Vagina (tissue), 2 donors: ENCODE measurements at regions not wholly inside any gene's neighbourhood (a gene's known extent, or its start where the extent isn't known, plus 50 kb on each side); places are given as distances from the start of the nearest gene placed in this dataset.

ENCODE experiments used
- DNase-seq, 2 donors: peaks; one replicate each; pipeline ENCODE4 v3.0.0-alpha.2; 2017; ENCODE audit errors: extremely low spot score in 2 of 2
- H3K27ac ChIP-seq: fragments of 200-600 bp; sonication (generic); one replicate; pipeline ENCODE4 v1.5.1; 2019
- H3K27me3 ChIP-seq: fragments of 200-600 bp; sonication (generic); one replicate; pipeline ENCODE4 v1.5.1; 2019
- H3K36me3 ChIP-seq, 2 donors: fragments of 200-600 bp; sonication (generic); one replicate each; pipeline ENCODE4 v1.5.1; 2017 to 2019
- H3K4me1 ChIP-seq: fragments of 200-600 bp; sonication (generic); one replicate; pipeline ENCODE4 v1.5.1; 2019
- H3K4me3 ChIP-seq, 2 donors: fragments of 200-600 bp; sonication (generic); 1 replicate in 1 of 2; 2 replicates in 1 of 2; pipeline ENCODE4 v1.5.1; 2016 to 2019
- H3K9me3 ChIP-seq: fragments of 200-600 bp; sonication (generic); one replicate; pipeline ENCODE4 v1.5.1; 2019
- CTCF ChIP-seq, 3 experiments: fragments of 450-650 bp in 2 of 3; fragments of 200-600 bp in 1 of 3; sonication (generic) in 1 of 3; IDR thresholded peaks; one replicate each; pipeline ENCODE4 v1.5.1; 2017 to 2019; ENCODE audit warnings: antibody characterized with exemption in 3 of 3, mild to moderate bottlenecking in 2 of 3, moderate library complexity in 2 of 3
- POLR2A ChIP-seq, 2 donors: fragments of 450-650 bp; IDR thresholded peaks; one replicate each; pipeline ENCODE4 v1.6.1; 2017; ENCODE audit warnings: antibody characterized with exemption in 2 of 2, mild to moderate bottlenecking in 2 of 2, moderate library complexity in 2 of 2
- POLR2AphosphoS5 ChIP-seq, 2 donors: sonication (generic); formaldehyde crosslinking; IDR thresholded peaks; one replicate each; pipeline ENCODE4 v1.9.0; 2017; ENCODE audit warnings: antibody characterized with exemption in 2 of 2, mild to moderate bottlenecking in 2 of 2, low read depth in 1 of 2; ENCODE audit not compliant: insufficient read depth in 1 of 2
- intact Hi-C: fragments of 100-400 bp; cut with DNase I; formaldehyde crosslinking; loops from one replicate; pipeline ENCODE4 v1.15.1; 2023

GRCh38 chr11:110777775-110778174, 65.5 kb upstream of the ARHGAP20 start:
- DNase-seq = no peak
- no peaks in the 10 kb centered on the region for H3K27me3 ChIP-seq
- peaks cover 8% of the 10 kb centered on the region for H3K4me1 ChIP-seq
- H3K36me3 ChIP-seq = no peaks in the 10 kb centered on the region
- no peak overlapping the region for H3K4me3 ChIP-seq
- TF ChIP-seq POLR2AphosphoS5 (IDR thresholded peaks at IDR 0.05; ENCODE audit: insufficient read depth in 1 of 2, low read depth in 1 of 2) (peak in 1 of 2 donors; percentile 55), POLR2A (IDR thresholded peaks at IDR 0.05) (no peak)
- intact Hi-C loops = no loop called here
- H3K27ac ChIP-seq = no peak overlapping the region
- no peaks in the 10 kb centered on the region for H3K9me3 ChIP-seq

GRCh38 chr11:110776081-110776480, 63.8 kb upstream of the ARHGAP20 start:
- Histone ChIP-seq H3K4me1 (peaks cover 8% of the 10 kb centered on the region), H3K27me3 (no peaks in the 10 kb centered on the region), H3K27ac (no peak overlapping the region), H3K36me3 (no peaks in the 10 kb centered on the region), H3K4me3 (no peak overlapping the region), H3K9me3 (no peaks in the 10 kb centered on the region)
- no peak for DNase-seq
- intact Hi-C loops = no loop called here
- TF ChIP-seq POLR2A (IDR thresholded peaks at IDR 0.05) (no peak), POLR2AphosphoS5 (IDR thresholded peaks at IDR 0.05; ENCODE audit: insufficient read depth in 1 of 2, low read depth in 1 of 2) (no peak), CTCF (IDR thresholded peaks at IDR 0.05) (no peak)

GRCh38 chr11:110774138-110775014, 62.1 kb upstream of the ARHGAP20 start:
- Histone ChIP-seq H3K36me3 (no peaks in the 10 kb centered on the region), H3K4me1 (peaks cover 8% of the 10 kb centered on the region), H3K4me3 (no peak overlapping the region), H3K27me3 (no peaks in the 10 kb centered on the region), H3K27ac (no peak overlapping the region), H3K9me3 (no peaks in the 10 kb centered on the region)
- DNase-seq = no peak
- TF ChIP-seq POLR2AphosphoS5 (IDR thresholded peaks at IDR 0.05; ENCODE audit: insufficient read depth in 1 of 2, low read depth in 1 of 2) (no peak), CTCF (IDR thresholded peaks at IDR 0.05) (no peak), POLR2A (IDR thresholded peaks at IDR 0.05) (no peak)
- intact Hi-C loops = no loop called here

GRCh38 chr11:110773442-110773841, 61.2 kb upstream of the ARHGAP20 start:
- Histone ChIP-seq H3K9me3 (no peaks in the 10 kb centered on the region), H3K36me3 (no peaks in the 10 kb centered on the region), H3K27ac (no peak overlapping the region), H3K4me1 (peaks cover 8% of the 10 kb centered on the region), H3K27me3 (no peaks in the 10 kb centered on the region), H3K4me3 (no peak overlapping the region)
- TF ChIP-seq CTCF (IDR thresholded peaks at IDR 0.05) = no peak
- no peak for TF ChIP-seq POLR2A (IDR thresholded peaks at IDR 0.05)
- TF ChIP-seq POLR2AphosphoS5 (IDR thresholded peaks at IDR 0.05; ENCODE audit: insufficient read depth in 1 of 2, low read depth in 1 of 2) = no peak
- no peak for DNase-seq
- intact Hi-C loops = no loop called here

GRCh38 chr11:110772863-110773262, 60.6 kb upstream of the ARHGAP20 start:
- TF ChIP-seq CTCF (IDR thresholded peaks at IDR 0.05) (no peak), POLR2AphosphoS5 (IDR thresholded peaks at IDR 0.05; ENCODE audit: insufficient read depth in 1 of 2, low read depth in 1 of 2) (no peak), POLR2A (IDR thresholded peaks at IDR 0.05) (no peak)
- Histone ChIP-seq H3K9me3 (no peaks in the 10 kb centered on the region), H3K27ac (no peak overlapping the region), H3K4me3 (no peak overlapping the region), H3K27me3 (no peaks in the 10 kb centered on the region), H3K36me3 (no peaks in the 10 kb centered on the region), H3K4me1 (peaks cover 3% of the 10 kb centered on the region)
- DNase-seq = no peak
- intact Hi-C loops = no loop called here
